Spleen (tissue), 7 donors: ENCODE measurements at regions not wholly inside any gene's neighbourhood (a gene's known extent, or its start where the extent isn't known, plus 50 kb on each side); places are given as distances from the start of the nearest gene placed in this dataset.
"Not testable (repeated sequence)": the region's sequence is repeated elsewhere in the genome, so short reads cannot be mapped to it uniquely, and the experiment has no call there.

Source experiments
- CTCF ChIP-seq, 11 experiments: fragments of 200-600 bp in 7 of 11; fragments of 450-650 bp in 4 of 11; sonication (generic) in 4 of 11; IDR thresholded peaks in 8 of 11; conservative IDR thresholded peaks in 3 of 11; 1 replicate in 7 of 11; 2 replicates in 4 of 11; pipeline versions ENCODE4 v1.4.0 to v1.8.0; 2016 to 2021; ENCODE audit warnings: antibody characterized with exemption in 11 of 11, inconsistent platforms in 4 of 11, mild to moderate bottlenecking in 1 of 11
- POLR2A ChIP-seq, 3 donors: fragments of 450-650 bp; IDR thresholded peaks; one replicate each; pipeline ENCODE4 v1.5.1; 2017; ENCODE audit warnings: antibody characterized with exemption in 3 of 3, mild to moderate bottlenecking in 1 of 3
- donor health status: DM: no; HTN: no; CAD: no; lungs with moderate emphysema.
- donor health status: DM: no; HTN: no; CAD: no.
- donor health status: DM: no; HTN: no; CAD: no.

- TF ChIP-seq POLR2A (IDR thresholded peaks at IDR 0.05); CTCF (IDR thresholded peaks at IDR 0.05 in 8 of 11, conservative IDR thresholded peaks at IDR 0.05 in 3 of 11): not testable (repeated sequence)
These were observed 63.0 kb upstream of the ERV3-1 start for GRCh38 chr7:65069476-65069875.
